ACC112 (cell line): ENCODE measurements at regions not wholly inside any gene's neighbourhood (a gene's known extent, or its start where the extent isn't known, plus 50 kb on each side); places are given as distances from the start of the nearest gene placed in this dataset.

ENCODE experiments used
- H2AFZ ChIP-seq: fragments of 200-600 bp; sonication (generic); one replicate; pipeline ENCODE4 v1.6.0; 2017; ENCODE audit warnings: antibody characterized with exemption, low read length; ENCODE audit not compliant: unreplicated experiment
- H3K27ac ChIP-seq: fragments of 200-600 bp; sonication (generic); 2 replicates; pipeline ENCODE4 v1.5.1; 2014; ENCODE audit warnings: low read depth, mild to moderate bottlenecking, antibody characterized with exemption, low read length, moderate library complexity
- H3K27me3 ChIP-seq: fragments of 200-600 bp; sonication (generic); 2 replicates; pipeline ENCODE4 v1.6.1; 2014; ENCODE audit warnings: mild to moderate bottlenecking, antibody characterized with exemption, low read length, moderate library complexity, mixed read lengths; ENCODE audit not compliant: insufficient read depth
- H3K36me3 ChIP-seq: fragments of 200-600 bp; sonication (generic); 2 replicates; pipeline ENCODE4 v1.6.1; 2016; ENCODE audit warnings: mild to moderate bottlenecking, antibody characterized with exemption, low read length, moderate library complexity, mixed read lengths; ENCODE audit not compliant: insufficient read depth
- H3K4me1 ChIP-seq: fragments of 200-600 bp; sonication (generic); one replicate; pipeline ENCODE4 v1.6.1; 2016; ENCODE audit warnings: low read length, mixed read lengths; ENCODE audit not compliant: insufficient read depth, unreplicated experiment, control insufficient read depth
- H3K4me3 ChIP-seq: fragments of 200-600 bp; sonication (generic); 2 replicates; pipeline ENCODE4 v1.5.1; 2014; ENCODE audit warnings: mild to moderate bottlenecking, low read depth, low read length
- H3K79me2 ChIP-seq: fragments of 200-600 bp; sonication (generic); one replicate; pipeline ENCODE4 v1.6.0; 2016; ENCODE audit warnings: low read length; ENCODE audit not compliant: control insufficient read depth, unreplicated experiment, insufficient read depth

DNA sequence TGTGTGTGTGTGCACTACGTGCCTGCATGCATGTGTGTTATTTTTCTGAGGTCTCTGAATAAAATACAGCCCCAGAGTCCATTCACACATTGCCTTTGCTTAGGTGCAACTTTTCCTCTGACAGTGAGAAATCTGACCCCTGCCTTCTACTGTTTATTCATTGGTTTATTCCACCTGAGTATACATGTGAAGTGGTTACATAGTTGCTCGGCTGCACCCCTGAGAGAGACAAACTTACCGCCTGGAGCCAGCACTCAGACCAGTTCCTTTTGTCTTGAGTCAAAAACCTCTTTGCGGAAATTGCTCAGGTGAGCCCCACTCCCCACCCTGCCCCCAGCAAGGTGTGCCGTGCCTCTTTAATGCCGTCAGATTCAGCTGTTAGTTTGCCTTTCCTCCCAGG, 363.6 kb downstream of the BRD1 start:
- Histone ChIP-seq H3K36me3 (no peaks in the 10 kb centered on the region), H3K4me1 (no peaks in the 10 kb centered on the region), H3K4me3 (no peak overlapping the region), H3K27me3 (no peaks in the 10 kb centered on the region), H3K27ac (no peak overlapping the region), H3K79me2 (no peaks in the 10 kb centered on the region), H2AFZ (no peak overlapping the region)

DNA sequence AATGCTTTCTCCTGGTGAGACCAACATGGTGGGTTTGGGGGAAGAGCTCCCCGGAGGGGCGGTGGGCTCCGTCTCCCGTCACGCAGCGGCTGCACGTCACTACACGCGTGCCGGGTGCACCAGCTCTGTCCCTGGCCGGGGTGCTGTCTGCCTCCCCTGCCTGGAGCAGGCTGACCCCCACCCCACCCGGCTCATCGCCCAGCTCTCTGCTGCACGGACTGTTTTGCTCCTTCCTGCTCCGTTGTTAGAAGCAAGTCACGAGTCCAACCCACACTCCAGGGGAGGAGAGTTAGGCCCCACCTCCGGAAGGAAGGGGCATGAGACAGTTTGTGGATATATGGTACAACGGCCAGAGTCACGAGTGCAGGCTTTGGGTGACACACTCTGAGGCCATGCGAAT, 364.9 kb downstream of the BRD1 start:
- no peaks in the 10 kb centered on the region for H3K27me3 ChIP-seq
- no peaks in the 10 kb centered on the region for H3K4me1 ChIP-seq
- no peak overlapping the region for H3K4me3 ChIP-seq
- no peak overlapping the region for H2AFZ ChIP-seq
- H3K27ac ChIP-seq = no peak overlapping the region
- H3K36me3 ChIP-seq = no peaks in the 10 kb centered on the region
- H3K79me2 ChIP-seq = no peaks in the 10 kb centered on the region

DNA sequence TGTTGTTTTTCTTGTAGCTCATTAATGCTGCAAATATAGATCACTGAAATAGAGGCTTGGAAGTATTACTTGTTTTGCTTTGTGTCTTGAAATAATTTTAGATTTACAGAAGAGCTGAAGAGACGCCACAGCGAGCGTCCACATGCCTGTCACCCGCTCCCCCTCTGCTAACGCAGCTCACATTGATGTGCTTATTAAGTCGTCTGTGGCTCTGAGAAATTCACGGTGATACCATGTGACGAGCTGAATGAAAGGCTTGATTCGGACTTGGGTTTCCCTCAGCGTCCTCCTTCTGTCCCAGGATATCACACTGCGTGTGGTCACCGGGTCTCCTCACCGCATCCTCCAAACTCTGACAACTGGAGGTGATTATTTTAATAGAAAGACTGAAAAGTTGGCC, 365.4 kb downstream of the BRD1 start:
- no peaks in the 10 kb centered on the region for H3K27me3 ChIP-seq
- no peak overlapping the region for H2AFZ ChIP-seq
- H3K36me3 ChIP-seq = no peaks in the 10 kb centered on the region
- no peaks in the 10 kb centered on the region for H3K4me1 ChIP-seq
- H3K79me2 ChIP-seq = no peaks in the 10 kb centered on the region
- H3K27ac ChIP-seq = no peak overlapping the region
- no peak overlapping the region for H3K4me3 ChIP-seq

DNA sequence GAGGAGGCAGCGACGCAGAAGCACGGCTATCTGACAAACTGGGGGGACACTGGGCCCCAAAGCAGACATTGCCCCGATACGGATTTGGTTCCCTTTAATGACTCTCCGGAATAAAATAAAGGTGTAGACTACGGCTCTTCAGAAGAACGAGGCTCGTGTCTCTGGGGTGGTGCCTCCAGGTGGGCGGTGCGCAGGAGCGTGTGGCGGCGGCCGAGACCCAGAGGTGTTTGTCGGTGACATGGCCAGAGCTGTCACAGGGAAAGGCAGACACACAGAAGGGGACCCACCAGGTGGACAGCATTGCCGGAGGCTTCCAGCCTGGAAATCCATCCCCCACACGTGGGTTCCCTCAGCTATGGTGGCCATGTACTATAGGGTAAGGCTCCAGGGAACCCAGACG, 366.0 kb downstream of the BRD1 start:
- Histone ChIP-seq H3K4me3 (no peak overlapping the region), H2AFZ (no peak overlapping the region)

DNA sequence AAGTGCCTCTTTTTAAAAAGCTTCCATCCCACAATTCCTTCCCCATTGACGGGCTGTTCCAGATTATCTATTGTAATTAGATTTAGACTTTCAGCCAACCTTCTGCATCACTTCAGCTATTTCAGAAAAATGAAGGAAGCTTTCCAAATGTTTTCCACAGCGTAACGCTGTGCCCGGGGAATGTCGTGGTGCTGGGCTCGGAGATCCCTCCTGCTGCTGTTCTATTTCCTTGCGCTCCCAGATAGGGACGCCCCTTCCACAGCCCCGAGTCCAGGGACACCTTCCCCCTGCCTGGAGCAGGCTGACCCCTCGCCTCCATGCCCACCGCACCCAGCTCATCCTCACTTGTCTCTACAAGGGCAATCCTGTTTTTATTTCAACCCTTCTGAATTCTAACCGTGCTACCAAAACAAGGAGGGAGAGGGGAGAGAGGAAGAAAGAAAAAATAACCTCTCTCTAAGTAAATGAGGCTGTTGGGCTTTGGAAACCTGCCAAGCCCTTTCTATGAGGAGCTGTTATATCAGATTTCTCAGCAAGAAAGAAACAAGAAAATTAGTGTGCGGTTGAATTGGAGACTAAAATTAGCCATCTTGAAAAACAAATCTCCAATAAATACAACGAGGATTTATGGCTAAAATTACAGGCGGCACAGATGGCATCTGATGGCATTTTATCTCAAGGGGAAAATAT, 366.9 kb downstream of the BRD1 start:
- H3K4me1 ChIP-seq = no peaks in the 10 kb centered on the region
- no peaks in the 10 kb centered on the region for H3K79me2 ChIP-seq
- no peak overlapping the region for H2AFZ ChIP-seq
- H3K27me3 ChIP-seq = no peaks in the 10 kb centered on the region
- H3K27ac ChIP-seq = no peak overlapping the region
- H3K4me3 ChIP-seq = no peak overlapping the region
- H3K36me3 ChIP-seq = no peaks in the 10 kb centered on the region

More for the DNA sequence above, 366.0 kb downstream of the BRD1 start:
- H3K36me3 ChIP-seq = no peaks in the 10 kb centered on the region
- H3K4me1 ChIP-seq = no peaks in the 10 kb centered on the region
- H3K79me2 ChIP-seq = no peaks in the 10 kb centered on the region
- H3K27me3 ChIP-seq = no peaks in the 10 kb centered on the region
- no peak overlapping the region for H3K27ac ChIP-seq

DNA sequence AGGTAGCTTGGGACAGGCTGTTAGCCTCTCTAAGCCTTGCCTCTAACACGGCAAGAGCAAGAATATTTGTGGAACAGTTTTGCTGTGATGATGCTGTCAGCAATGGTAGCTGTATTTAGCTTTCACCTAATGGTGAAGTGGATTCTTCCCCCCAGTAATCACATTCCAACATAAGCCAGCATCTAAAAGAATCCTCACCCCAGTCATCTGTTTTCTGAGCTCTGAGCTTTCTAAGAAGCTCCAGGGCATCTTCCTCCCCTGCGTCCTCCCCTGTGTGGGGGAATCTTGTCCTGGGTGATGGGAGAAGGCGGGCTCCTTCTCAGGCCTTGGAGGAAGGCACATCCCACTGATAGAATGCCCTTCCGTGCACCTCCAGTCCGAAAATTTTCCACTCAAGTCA, 367.6 kb downstream of the BRD1 start:
- H3K79me2 ChIP-seq = no peaks in the 10 kb centered on the region
- H3K36me3 ChIP-seq = no peaks in the 10 kb centered on the region
- no peak overlapping the region for H3K27ac ChIP-seq
- H3K4me1 ChIP-seq = no peaks in the 10 kb centered on the region
- no peak overlapping the region for H3K4me3 ChIP-seq
- no peak overlapping the region for H2AFZ ChIP-seq
- H3K27me3 ChIP-seq = no peaks in the 10 kb centered on the region

DNA sequence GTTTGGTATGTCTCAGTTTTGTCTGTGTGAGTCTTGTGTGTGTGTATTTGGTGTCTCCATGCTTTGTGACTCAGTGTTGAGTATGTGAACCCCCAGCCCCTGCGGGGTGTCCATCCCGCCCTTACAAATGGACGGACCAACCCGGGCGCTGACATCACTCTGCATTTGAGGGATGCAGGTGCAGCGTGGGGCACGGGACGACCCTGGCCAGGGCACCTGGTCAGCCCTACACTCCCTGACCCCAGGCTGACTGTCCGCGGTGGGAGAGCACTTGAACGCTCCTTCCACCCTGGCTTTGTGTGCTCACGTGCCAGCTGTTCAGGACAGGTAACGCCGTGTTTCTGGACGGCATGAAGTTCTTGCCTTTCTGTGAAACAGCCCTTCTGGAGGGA, 369.0 kb downstream of the BRD1 start:
- no peak overlapping the region for H3K27ac ChIP-seq
- H3K27me3 ChIP-seq = no peaks in the 10 kb centered on the region
- H3K36me3 ChIP-seq = no peaks in the 10 kb centered on the region
- H3K79me2 ChIP-seq = no peaks in the 10 kb centered on the region
- no peak overlapping the region for H3K4me3 ChIP-seq
- no peak overlapping the region for H2AFZ ChIP-seq
- H3K4me1 ChIP-seq = no peaks in the 10 kb centered on the region

DNA sequence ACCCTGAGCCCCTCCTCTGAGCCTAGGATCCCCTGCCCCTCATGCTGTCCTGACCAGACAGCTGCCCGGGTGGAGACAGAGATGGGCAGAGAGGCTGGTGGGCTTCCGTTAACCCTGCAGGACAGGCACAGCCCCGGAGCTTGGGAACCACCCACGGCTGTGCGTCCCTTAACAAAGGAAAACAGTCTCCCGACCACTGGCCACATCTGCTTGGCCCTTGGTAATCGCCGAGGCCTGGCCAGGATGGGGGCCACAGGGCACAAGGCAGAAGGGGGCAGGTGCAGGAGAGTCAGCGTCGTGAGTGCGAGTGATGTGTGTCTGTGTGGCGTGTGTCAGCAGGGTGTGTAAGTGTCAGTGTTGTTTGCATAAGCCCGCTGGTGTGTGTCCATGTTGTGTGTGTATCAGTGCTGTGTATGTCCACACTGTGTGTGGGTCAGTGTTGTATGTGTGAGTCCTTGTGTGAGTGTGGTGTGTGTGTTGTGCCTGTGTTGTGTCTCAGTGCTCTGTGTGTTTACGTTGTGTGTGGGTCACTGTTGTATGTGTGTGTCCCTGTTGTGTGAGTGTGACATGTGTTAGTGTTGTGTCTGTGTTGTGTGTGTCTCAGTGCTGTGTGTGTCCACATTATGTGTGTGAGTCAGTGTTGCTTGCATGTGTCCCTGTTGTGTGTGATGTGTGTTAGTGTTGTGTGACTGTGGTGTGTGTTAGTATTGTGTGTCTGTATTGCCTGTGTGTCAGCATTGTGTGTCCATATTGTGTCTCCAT, 369.5 kb downstream of the BRD1 start:
- no peaks in the 10 kb centered on the region for H3K4me1 ChIP-seq
- no peak overlapping the region for H3K4me3 ChIP-seq
- no peaks in the 10 kb centered on the region for H3K36me3 ChIP-seq
- no peaks in the 10 kb centered on the region for H3K27me3 ChIP-seq
- no peak overlapping the region for H3K27ac ChIP-seq
- no peaks in the 10 kb centered on the region for H3K79me2 ChIP-seq
- no peak overlapping the region for H2AFZ ChIP-seq

DNA sequence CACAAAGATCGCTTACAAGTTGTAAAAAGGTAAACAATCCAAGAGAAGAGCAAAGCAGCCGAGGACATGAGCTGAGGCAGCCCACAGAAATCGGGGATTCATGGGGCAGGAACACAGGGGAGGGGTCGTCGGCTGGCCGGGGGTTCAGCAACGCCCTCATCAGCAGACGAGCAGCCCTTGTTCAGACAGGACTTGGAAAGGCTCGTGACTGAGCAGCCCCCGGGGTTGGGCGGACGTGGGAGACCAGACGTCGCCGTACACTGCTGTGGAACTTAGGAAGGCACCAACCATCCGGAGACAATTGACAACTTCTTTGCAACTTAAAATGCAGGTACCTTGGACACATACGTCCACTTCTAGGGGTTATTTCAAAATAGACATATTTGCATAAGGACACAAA, 370.5 kb downstream of the BRD1 start:
- Histone ChIP-seq H2AFZ (no peak overlapping the region), H3K79me2 (no peaks in the 10 kb centered on the region), H3K27me3 (no peaks in the 10 kb centered on the region), H3K27ac (no peak overlapping the region), H3K4me3 (no peak overlapping the region), H3K36me3 (no peaks in the 10 kb centered on the region), H3K4me1 (no peaks in the 10 kb centered on the region)

DNA sequence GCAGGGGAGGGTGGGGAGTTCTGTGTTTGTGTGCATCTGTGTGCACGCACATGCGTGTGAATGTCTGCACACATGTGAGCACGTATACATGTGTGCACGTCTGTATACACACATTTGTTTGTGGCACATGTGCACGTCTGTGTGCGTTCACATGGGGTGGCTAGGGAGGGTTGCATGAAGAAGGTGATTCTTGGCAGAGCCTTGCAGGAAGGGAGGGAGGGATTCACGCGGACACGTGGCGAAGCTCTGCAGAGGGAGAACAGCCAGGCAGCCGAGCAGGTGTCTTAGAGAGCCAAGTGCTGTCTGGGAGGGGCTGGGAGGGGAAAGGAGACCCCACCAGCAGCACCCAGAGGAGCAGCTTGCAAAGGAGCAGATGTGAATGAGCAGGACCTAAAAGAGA, 372.1 kb downstream of the BRD1 start:
- Histone ChIP-seq H3K4me1 (no peaks in the 10 kb centered on the region), H3K4me3 (no peak overlapping the region), H3K27ac (no peak overlapping the region), H3K79me2 (no peaks in the 10 kb centered on the region), H3K27me3 (no peaks in the 10 kb centered on the region), H2AFZ (no peak overlapping the region), H3K36me3 (no peaks in the 10 kb centered on the region)

DNA sequence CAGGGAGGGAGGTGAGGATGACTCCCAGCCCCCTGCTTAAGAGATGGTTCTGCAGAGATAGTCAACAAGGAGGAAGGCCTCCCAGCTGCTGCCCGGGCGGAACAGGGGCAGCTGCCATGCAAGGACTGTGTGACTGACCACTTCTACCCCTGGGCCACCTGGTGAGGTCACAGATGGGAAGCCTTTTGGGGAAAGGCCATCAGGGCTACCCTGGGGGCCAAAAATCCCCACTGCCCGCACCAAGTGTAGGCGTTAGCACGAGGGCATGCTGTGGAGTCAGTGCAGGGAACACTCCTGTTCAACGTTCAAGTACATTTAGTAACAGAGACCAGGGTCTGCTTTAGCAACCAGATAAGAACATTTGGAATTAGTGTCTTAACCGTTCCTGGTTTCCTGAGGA, 372.9 kb downstream of the BRD1 start:
- Histone ChIP-seq H3K4me3 (no peak overlapping the region), H3K27me3 (no peaks in the 10 kb centered on the region), H3K79me2 (no peaks in the 10 kb centered on the region), H3K27ac (no peak overlapping the region), H2AFZ (no peak overlapping the region), H3K36me3 (no peaks in the 10 kb centered on the region), H3K4me1 (no peaks in the 10 kb centered on the region)
